ENCODE measurements at regions not wholly inside any gene's neighbourhood (a gene's known extent, or its start where the extent isn't known, plus 50 kb on each side); places are given as distances from the start of the nearest gene placed in this dataset.
"Not testable (repeated sequence)": the region's sequence is repeated elsewhere in the genome, so short reads cannot be mapped to it uniquely, and the experiment has no call there.

DNA sequence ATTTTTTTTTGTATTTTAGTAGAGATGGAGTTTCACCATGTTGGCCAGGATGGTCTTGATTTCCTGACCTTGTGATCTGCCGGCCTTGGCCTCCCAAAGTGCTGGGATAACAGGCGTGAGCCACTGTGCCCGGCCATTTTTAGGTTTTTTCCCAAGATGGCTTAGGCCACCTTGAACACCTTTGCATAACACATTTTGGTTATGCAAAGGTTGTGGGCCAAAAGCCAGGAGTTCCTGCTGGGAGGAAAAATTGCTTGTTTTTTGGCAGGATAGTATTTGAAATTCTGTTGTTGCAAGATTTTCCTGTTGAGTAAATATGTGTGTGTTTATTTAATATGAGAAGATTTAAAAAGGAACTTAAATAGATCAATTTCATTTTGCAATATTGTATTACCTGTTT lies 65.3 kb upstream of the KCNJ18 start:
- TF ChIP-seq CTCF (IDR thresholded peaks at IDR 0.05; ENCODE audit: insufficient read depth, low read length); POLR2AphosphoS5 (IDR thresholded peaks at IDR 0.05; ENCODE audit: low read depth); GABPA (IDR thresholded peaks at IDR 0.05; ENCODE audit: low read depth); REST (IDR thresholded peaks at IDR 0.05; ENCODE audit: insufficient replicate concordance, low read depth); SPI1 (IDR thresholded peaks at IDR 0.05; ENCODE audit: borderline replicate concordance, low read depth): not testable (repeated sequence)
